KMS-11 (cell line): ENCODE measurements at regions not wholly inside any gene's neighbourhood (a gene's known extent, or its start where the extent isn't known, plus 50 kb on each side); places are given as distances from the start of the nearest gene placed in this dataset.

Experiments
- H2AFZ ChIP-seq: fragments of 200-600 bp; sonication (generic); 2 replicates; pipeline ENCODE4 v1.6.1; 2016; ENCODE audit warnings: antibody characterized with exemption, mixed run types, low read depth
- H3K27ac ChIP-seq: fragments of 200-600 bp; sonication (generic); 2 replicates; pipeline ENCODE4 v1.6.1; 2016; ENCODE audit warnings: mild to moderate bottlenecking, mixed run types
- H3K27me3 ChIP-seq: fragments of 200-600 bp; sonication (generic); 2 replicates; pipeline ENCODE4 v1.6.1; 2017; ENCODE audit warnings: mild to moderate bottlenecking, low read depth, mixed run types, moderate library complexity; ENCODE audit not compliant: insufficient read depth
- H3K36me3 ChIP-seq: fragments of 200-600 bp; sonication (generic); 2 replicates; pipeline ENCODE4 v1.6.1; 2017; ENCODE audit warnings: mild to moderate bottlenecking, mixed run types; ENCODE audit not compliant: insufficient read depth
- H3K4me1 ChIP-seq: fragments of 200-600 bp; sonication (generic); 2 replicates; pipeline ENCODE4 v1.6.1; 2016; ENCODE audit warnings: mild to moderate bottlenecking, low read depth, mixed run types; ENCODE audit not compliant: poor library complexity, severe bottlenecking
- H3K4me2 ChIP-seq: fragments of 200-600 bp; sonication (generic); 2 replicates; pipeline ENCODE4 v1.7.0; 2016; ENCODE audit warnings: mild to moderate bottlenecking, mixed run types
- H3K4me3 ChIP-seq: fragments of 200-600 bp; sonication (generic); IDR thresholded peaks from 2 replicates; pipeline ENCODE4 v1.6.1; 2017; ENCODE audit warnings: low read depth, low read length, mixed read lengths; ENCODE audit not compliant: insufficient read depth
- H3K79me2 ChIP-seq: fragments of 200-600 bp; sonication (generic); 2 replicates; pipeline ENCODE4 v1.6.1; 2016; ENCODE audit warnings: low read depth, mixed run types; ENCODE audit not compliant: insufficient read depth
- H3K9ac ChIP-seq: fragments of 200-600 bp; sonication (generic); 2 replicates; pipeline ENCODE4 v1.6.1; 2016; ENCODE audit warnings: mild to moderate bottlenecking, mixed run types
- H4K20me1 ChIP-seq: fragments of 200-600 bp; sonication (generic); 2 replicates; pipeline ENCODE4 v1.6.1; 2016; ENCODE audit warnings: mild to moderate bottlenecking, mixed run types; ENCODE audit not compliant: insufficient read depth
- CTCF ChIP-seq: fragments of 200-600 bp; sonication (generic); conservative IDR thresholded peaks from 2 replicates; pipeline ENCODE4 v1.6.1; 2017; ENCODE audit warnings: low read depth, mild to moderate bottlenecking, antibody characterized with exemption, low read length, moderate library complexity, mixed read lengths

DNA sequence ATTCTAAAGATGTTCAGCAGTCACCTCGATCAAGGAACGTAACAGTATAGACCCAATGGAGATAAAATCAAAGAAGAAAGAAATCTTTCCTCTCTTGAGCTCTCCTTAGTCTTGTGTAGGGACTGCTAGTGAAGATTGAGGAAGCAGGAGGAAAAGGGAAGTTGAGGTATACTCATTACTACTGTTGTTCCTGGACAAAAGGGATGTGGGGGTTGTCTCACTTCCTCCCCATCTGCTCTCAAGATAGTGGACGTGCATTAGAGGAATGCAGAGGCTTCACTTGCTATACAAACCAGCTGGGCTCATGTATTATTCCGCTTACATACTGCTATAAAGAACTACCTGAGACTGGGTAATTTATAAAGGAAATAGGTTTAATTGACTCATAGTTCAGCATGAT lies 208.9 kb upstream of the ARHGEF9 start:
- no peak overlapping the region for H3K4me3 ChIP-seq
- no peaks in the 10 kb centered on the region for H3K27me3 ChIP-seq
- no peaks in the 10 kb centered on the region for H3K4me1 ChIP-seq
- no peaks in the 10 kb centered on the region for H4K20me1 ChIP-seq
- TF ChIP-seq CTCF = no peak
- H3K27ac ChIP-seq = no peak overlapping the region
- no peak overlapping the region for H3K9ac ChIP-seq
- no peaks in the 10 kb centered on the region for H3K36me3 ChIP-seq
- no peaks in the 10 kb centered on the region for H3K79me2 ChIP-seq
- no peak overlapping the region for H2AFZ ChIP-seq
- H3K4me2 ChIP-seq = no peak overlapping the region

- H3K79me2 ChIP-seq = no peaks in the 10 kb centered on the region
- TF ChIP-seq CTCF = no peak
- no peak overlapping the region for H3K9ac ChIP-seq
- H3K27me3 ChIP-seq = no peaks in the 10 kb centered on the region
- no peak overlapping the region for H3K4me3 ChIP-seq
- H3K4me2 ChIP-seq = no peak overlapping the region
- no peaks in the 10 kb centered on the region for H3K36me3 ChIP-seq
- no peak overlapping the region for H2AFZ ChIP-seq
- no peaks in the 10 kb centered on the region for H4K20me1 ChIP-seq
- H3K4me1 ChIP-seq = no peaks in the 10 kb centered on the region
- H3K27ac ChIP-seq = no peak overlapping the region
Measured at GRCh38 chrX:63985906-63986305, 200.9 kb upstream of the ARHGEF9 start.

DNA sequence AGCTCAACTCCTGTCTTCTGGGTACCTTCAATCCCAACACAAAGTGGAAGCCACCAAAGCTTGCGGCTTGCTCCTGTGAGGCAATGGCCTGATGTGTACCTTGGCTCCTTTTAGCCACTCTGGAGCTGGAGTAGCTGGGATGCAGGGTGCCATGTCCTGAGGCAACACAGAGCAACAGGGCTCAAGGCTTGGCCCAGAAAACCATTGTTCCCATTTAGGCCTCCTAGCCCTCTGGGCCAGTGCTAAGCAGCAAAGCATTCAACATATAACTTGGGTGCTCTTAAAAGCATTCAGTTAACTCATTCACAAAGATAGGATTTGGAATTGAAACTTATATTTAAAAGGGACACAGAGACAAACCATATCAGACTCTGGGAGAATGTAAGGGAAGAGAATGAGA lies 194.5 kb upstream of the ARHGEF9 start:
- H3K9ac ChIP-seq = no peak overlapping the region
- no peak overlapping the region for H3K27ac ChIP-seq
- H3K4me3 ChIP-seq = no peak overlapping the region
- no peaks in the 10 kb centered on the region for H3K4me1 ChIP-seq
- no peaks in the 10 kb centered on the region for H4K20me1 ChIP-seq
- no peaks in the 10 kb centered on the region for H3K79me2 ChIP-seq
- TF ChIP-seq CTCF = no peak
- H2AFZ ChIP-seq = no peak overlapping the region
- H3K4me2 ChIP-seq = no peak overlapping the region
- H3K27me3 ChIP-seq = no peaks in the 10 kb centered on the region
- H3K36me3 ChIP-seq = no peaks in the 10 kb centered on the region

DNA sequence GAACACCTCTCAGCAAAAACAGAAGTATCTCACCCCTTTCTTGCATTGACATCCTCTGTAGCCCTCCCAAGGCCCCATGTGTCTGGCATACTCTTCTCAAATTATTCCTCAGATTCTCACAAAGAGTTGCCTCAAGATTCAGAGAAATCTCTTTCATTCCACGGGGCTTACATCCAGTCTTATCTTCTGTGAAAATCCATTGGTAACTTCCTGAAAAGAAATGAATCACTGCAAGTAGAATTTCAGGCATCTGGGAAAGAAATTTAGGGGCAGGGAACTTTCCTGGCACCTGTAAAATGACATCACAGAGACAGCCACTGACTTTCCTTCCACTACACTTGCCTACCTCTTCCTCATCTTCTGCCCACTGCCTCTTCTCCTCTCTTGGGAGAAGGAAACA lies 182.5 kb upstream of the ARHGEF9 start:
- Histone ChIP-seq H4K20me1 (no peaks in the 10 kb centered on the region), H3K4me2 (no peak overlapping the region), H3K79me2 (no peaks in the 10 kb centered on the region), H2AFZ (no peak overlapping the region), H3K27ac (no peak overlapping the region), H3K27me3 (no peaks in the 10 kb centered on the region), H3K4me3 (no peak overlapping the region), H3K36me3 (no peaks in the 10 kb centered on the region), H3K4me1 (no peaks in the 10 kb centered on the region), H3K9ac (no peak overlapping the region)
- TF ChIP-seq CTCF = no peak
